NT2/D1 (cell line): ENCODE measurements at regions not wholly inside any gene's neighbourhood (a gene's known extent, or its start where the extent isn't known, plus 50 kb on each side); places are given as distances from the start of the nearest gene placed in this dataset.

ENCODE experiments used
- YY1 ChIP-seq: IDR thresholded peaks from 2 replicates; pipeline ENCODE4 v1.6.1; 2011; ENCODE audit not compliant: insufficient read length, insufficient read depth
- ZNF274 ChIP-seq: IDR thresholded peaks from 2 replicates; pipeline ENCODE4 v1.6.1; 2011; ENCODE audit warnings: mild to moderate bottlenecking, low read depth, low read length

DNA sequence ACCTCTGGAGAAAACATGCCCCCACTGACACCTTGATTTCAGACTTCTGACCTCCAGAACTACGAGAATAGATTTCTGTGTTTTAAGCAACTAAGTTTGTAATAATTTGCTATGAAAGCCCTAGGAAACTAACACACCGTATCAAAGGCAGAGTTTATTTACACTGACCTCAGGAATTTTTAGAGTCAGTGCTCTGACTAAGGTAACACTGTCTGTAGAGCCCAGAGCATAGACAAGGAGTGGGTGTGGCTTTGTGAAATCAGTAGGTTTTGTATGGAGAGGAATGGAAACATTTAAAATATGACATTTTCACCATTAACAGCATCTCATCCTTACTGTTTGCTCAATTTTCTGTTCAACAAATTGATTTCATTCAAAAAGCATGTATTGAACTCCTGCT is 764.4 kb upstream of the PCDH10 start:
- no peak for TF ChIP-seq YY1
- no peak for TF ChIP-seq ZNF274
